SJCRH30 (cell line): ENCODE measurements at regions not wholly inside any gene's neighbourhood (a gene's known extent, or its start where the extent isn't known, plus 50 kb on each side); places are given as distances from the start of the nearest gene placed in this dataset.
"Not testable (repeated sequence)": the region's sequence is repeated elsewhere in the genome, so short reads cannot be mapped to it uniquely, and the experiment has no call there.

Experiments
- DNase-seq, 2 experiments: peaks; one replicate each; pipeline ENCODE4 v3.0.0-alpha.2; 2015 to 2020
- H3K27ac ChIP-seq: fragments of 250-450 bp; sonication (Bioruptor Pico); 2 replicates; pipeline ENCODE4 v1.5.1; 2020; ENCODE audit warnings: mild to moderate bottlenecking, moderate library complexity
- H3K27me3 ChIP-seq: fragments of 250-450 bp; sonication (Bioruptor Pico); 2 replicates; pipeline ENCODE4 v1.5.1; 2020; ENCODE audit warnings: mild to moderate bottlenecking, moderate library complexity
- H3K36me3 ChIP-seq: fragments of 250-450 bp; sonication (Bioruptor Pico); 2 replicates; pipeline ENCODE4 v1.5.1; 2020; ENCODE audit warnings: mild to moderate bottlenecking, moderate library complexity
- H3K4me1 ChIP-seq: fragments of 250-450 bp; sonication (Bioruptor Pico); 2 replicates; pipeline ENCODE4 v1.5.1; 2020; ENCODE audit warnings: mild to moderate bottlenecking, moderate library complexity
- H3K4me3 ChIP-seq: fragments of 250-450 bp; sonication (Bioruptor Pico); 2 replicates; pipeline ENCODE4 v1.5.1; 2020; ENCODE audit warnings: mild to moderate bottlenecking, moderate library complexity
- H3K9me3 ChIP-seq: fragments of 250-450 bp; sonication (Bioruptor Pico); replicated peaks from 2 replicates; pipeline ENCODE4 v1.5.1; 2020; ENCODE audit warnings: mild to moderate bottlenecking, moderate library complexity

- H3K4me1 ChIP-seq, result no peaks in the 10 kb centered on the region
- H3K36me3 ChIP-seq, result no peaks in the 10 kb centered on the region
- H3K27ac ChIP-seq, result no peak overlapping the region
- H3K27me3 ChIP-seq, result no peaks in the 10 kb centered on the region
- no peak for DNase-seq
- no peak overlapping the region for H3K4me3 ChIP-seq
- no peaks in the 10 kb centered on the region for H3K9me3 ChIP-seq
These were observed 239.0 kb downstream of the FGF10 start for GRCh38 chr5:44150075-44150723.

- not testable (repeated sequence) for DNase-seq, H3K9me3 ChIP-seq, H3K27me3 ChIP-seq, H3K4me1 ChIP-seq, H3K36me3 ChIP-seq, H3K4me3 ChIP-seq, H3K27ac ChIP-seq
These were observed 271.3 kb downstream of the FGF10 start for GRCh38 chr5:44117947-44118346.

GRCh38 chr5:44108232-44108631 lies 281.0 kb downstream of the FGF10 start:
- not testable (repeated sequence) for H3K27ac ChIP-seq, H3K9me3 ChIP-seq, H3K4me3 ChIP-seq, H3K27me3 ChIP-seq, H3K36me3 ChIP-seq, H3K4me1 ChIP-seq, DNase-seq

GRCh38 chr5:44099643-44100042 lies 289.6 kb downstream of the FGF10 start:
- Histone ChIP-seq H3K27me3 (no peaks in the 10 kb centered on the region; the same call in 1 of the 2 replicates), H3K9me3 (no peaks in the 10 kb centered on the region), H3K4me1 (no peaks in the 10 kb centered on the region), H3K36me3 (no peaks in the 10 kb centered on the region), H3K27ac (no peak overlapping the region), H3K4me3 (no peak overlapping the region)
- DNase-seq, result no peak

GRCh38 chr5:44089424-44090144 lies 299.6 kb downstream of the FGF10 start:
- Histone ChIP-seq H3K4me3 (no peak overlapping the region), H3K4me1 (no peaks in the 10 kb centered on the region), H3K27ac (no peak overlapping the region), H3K9me3 (no peaks in the 10 kb centered on the region), H3K36me3 (no peaks in the 10 kb centered on the region), H3K27me3 (peaks cover 3% of the 10 kb centered on the region; the same call in 1 of the 2 replicates)
- DNase-seq, result no peak

GRCh38 chr5:44085083-44085482 lies 304.1 kb downstream of the FGF10 start:
- no peak overlapping the region for H3K4me3 ChIP-seq
- no peaks in the 10 kb centered on the region for H3K36me3 ChIP-seq
- no peaks in the 10 kb centered on the region for H3K27me3 ChIP-seq
- H3K4me1 ChIP-seq, result no peaks in the 10 kb centered on the region
- DNase-seq, result no peak
- no peak overlapping the region for H3K27ac ChIP-seq
- no peaks in the 10 kb centered on the region for H3K9me3 ChIP-seq

GRCh38 chr5:44074547-44074946 lies 314.7 kb downstream of the FGF10 start:
- H3K9me3 ChIP-seq, H3K36me3 ChIP-seq, H3K27me3 ChIP-seq, H3K4me3 ChIP-seq, DNase-seq, H3K27ac ChIP-seq, H3K4me1 ChIP-seq: not testable (repeated sequence)

GRCh38 chr5:44051591-44051990 lies 337.6 kb downstream of the FGF10 start:
- Histone ChIP-seq H3K27me3 (no peaks in the 10 kb centered on the region), H3K36me3 (no peaks in the 10 kb centered on the region), H3K4me3 (no peak overlapping the region), H3K4me1 (no peaks in the 10 kb centered on the region), H3K9me3 (no peaks in the 10 kb centered on the region), H3K27ac (no peak overlapping the region)
- no peak for DNase-seq

GRCh38 chr5:44048276-44048984 lies 340.8 kb downstream of the FGF10 start:
- Histone ChIP-seq H3K4me1 (no peaks in the 10 kb centered on the region), H3K9me3 (peaks cover 10% of the 10 kb centered on the region; the same call in 1 of the 2 replicates), H3K27me3 (no peaks in the 10 kb centered on the region), H3K27ac (no peak overlapping the region), H3K36me3 (no peaks in the 10 kb centered on the region), H3K4me3 (no peak overlapping the region)
- peak in 1 of 2 experiments; percentile 8 for DNase-seq

- no peaks in the 10 kb centered on the region for H3K4me1 ChIP-seq
- H3K4me3 ChIP-seq, result no peak overlapping the region
- H3K27ac ChIP-seq, result no peak overlapping the region
- no peaks in the 10 kb centered on the region for H3K36me3 ChIP-seq
- H3K27me3 ChIP-seq, result no peaks in the 10 kb centered on the region
- DNase-seq, result no peak
- peaks cover 10% of the 10 kb centered on the region; the same call in 1 of the 2 replicates for H3K9me3 ChIP-seq
These were observed 342.4 kb downstream of the FGF10 start for GRCh38 chr5:44046619-44047364.

- not testable (repeated sequence) for H3K4me1 ChIP-seq, H3K9me3 ChIP-seq, DNase-seq, H3K4me3 ChIP-seq, H3K27ac ChIP-seq, H3K36me3 ChIP-seq, H3K27me3 ChIP-seq
These were observed 344.7 kb downstream of the FGF10 start for GRCh38 chr5:44044549-44044948.

GRCh38 chr5:44028226-44028625 lies 361.0 kb downstream of the FGF10 start:
- no peaks in the 10 kb centered on the region for H3K4me1 ChIP-seq
- no peak overlapping the region for H3K27ac ChIP-seq
- H3K36me3 ChIP-seq, result no peaks in the 10 kb centered on the region
- no peaks in the 10 kb centered on the region for H3K9me3 ChIP-seq
- no peaks in the 10 kb centered on the region for H3K27me3 ChIP-seq
- DNase-seq, result no peak
- no peak overlapping the region for H3K4me3 ChIP-seq

- H3K27ac ChIP-seq, result no peak overlapping the region
- no peak overlapping the region for H3K4me3 ChIP-seq
- no peak for DNase-seq
- no peaks in the 10 kb centered on the region for H3K27me3 ChIP-seq
- no peaks in the 10 kb centered on the region for H3K36me3 ChIP-seq
- no peaks in the 10 kb centered on the region for H3K9me3 ChIP-seq
- no peaks in the 10 kb centered on the region for H3K4me1 ChIP-seq
These were observed 366.6 kb downstream of the FGF10 start for GRCh38 chr5:44022622-44023021.

- Histone ChIP-seq H3K27ac (no peak overlapping the region), H3K4me1 (no peaks in the 10 kb centered on the region), H3K4me3 (no peak overlapping the region), H3K27me3 (no peaks in the 10 kb centered on the region), H3K9me3 (no peaks in the 10 kb centered on the region; the same call in 1 of the 2 replicates), H3K36me3 (no peaks in the 10 kb centered on the region)
- no peak for DNase-seq
These were observed 377.7 kb downstream of the FGF10 start for GRCh38 chr5:44011518-44011917.
